Left ventricle myocardium inferior (tissue), 1 donor: ENCODE measurements at regions not wholly inside any gene's neighbourhood (a gene's known extent, or its start where the extent isn't known, plus 50 kb on each side); places are given as distances from the start of the nearest gene placed in this dataset.

ENCODE experiments used
- DNase-seq: peaks from one replicate; pipeline ENCODE4 v3.0.0-alpha.2; 2020
- H3K27ac ChIP-seq: fragments of 200-600 bp; replicated peaks from 2 replicates; pipeline ENCODE4 v1.8.0; 2021
- H3K27me3 ChIP-seq: fragments of 200-600 bp; 2 replicates; pipeline ENCODE4 v1.8.0; 2021; ENCODE audit warnings: low read depth
- H3K36me3 ChIP-seq: fragments of 200-600 bp; 2 replicates; pipeline ENCODE4 v1.8.0; 2021
- H3K4me1 ChIP-seq: fragments of 200-600 bp; 2 replicates; pipeline ENCODE4 v1.8.0; 2021
- H3K4me3 ChIP-seq: fragments of 200-600 bp; 2 replicates; pipeline ENCODE4 v1.8.0; 2021; ENCODE audit warnings: mild to moderate bottlenecking, moderate library complexity
- H3K9me3 ChIP-seq: fragments of 200-600 bp; replicated peaks from 2 replicates; pipeline ENCODE4 v1.8.0; 2021
- CTCF ChIP-seq: fragments of 200-600 bp; IDR thresholded peaks from 2 replicates; pipeline ENCODE4 v1.8.0; 2021; ENCODE audit warnings: antibody characterized with exemption, mild to moderate bottlenecking, borderline replicate concordance
- intact Hi-C: fragments of 100-400 bp; cut with micrococcal nuclease; formaldehyde crosslinking; loops from one replicate; pipeline ENCODE4 v1.11.0; 2022
- donor health status: DM: no; HTN: yes; CAD: no; lungs with severe emphysema.

- Histone ChIP-seq H3K4me3 (no peak overlapping the region), H3K27me3 (no peaks in the 10 kb centered on the region), H3K9me3 (no peaks in the 10 kb centered on the region), H3K36me3 (no peaks in the 10 kb centered on the region), H3K27ac (no peak overlapping the region), H3K4me1 (no peaks in the 10 kb centered on the region)
- no peak for DNase-seq
- intact Hi-C loops = no loop called here
- TF ChIP-seq CTCF = no peak
Measured at GRCh38 chr5:68886814-68887213, 207.0 kb upstream of the SLC30A5 start.

GRCh38 chr5:68891718-68892117 lies 202.1 kb upstream of the SLC30A5 start:
- intact Hi-C loops = no loop called here
- Histone ChIP-seq H3K4me3 (no peak overlapping the region), H3K9me3 (no peaks in the 10 kb centered on the region), H3K36me3 (no peaks in the 10 kb centered on the region), H3K27me3 (no peaks in the 10 kb centered on the region), H3K27ac (no peak overlapping the region), H3K4me1 (no peaks in the 10 kb centered on the region)
- TF ChIP-seq CTCF = no peak
- no peak for DNase-seq

- DNase-seq = no peak
- H3K27ac ChIP-seq = no peak overlapping the region
- H3K27me3 ChIP-seq = no peaks in the 10 kb centered on the region
- TF ChIP-seq CTCF = no peak
- no peak overlapping the region for H3K4me3 ChIP-seq
- H3K36me3 ChIP-seq = no peaks in the 10 kb centered on the region
- H3K4me1 ChIP-seq = no peaks in the 10 kb centered on the region
- no peaks in the 10 kb centered on the region for H3K9me3 ChIP-seq
- intact Hi-C loops = no loop called here
Measured at GRCh38 chr5:68894673-68895072, 199.1 kb upstream of the SLC30A5 start.

GRCh38 chr5:68898951-68899471 lies 194.8 kb upstream of the SLC30A5 start:
- H3K27ac ChIP-seq = no peak overlapping the region
- H3K27me3 ChIP-seq = no peaks in the 10 kb centered on the region
- no peak overlapping the region for H3K4me3 ChIP-seq
- intact Hi-C loops = no loop called here
- TF ChIP-seq CTCF = no peak
- no peaks in the 10 kb centered on the region for H3K4me1 ChIP-seq
- no peaks in the 10 kb centered on the region for H3K9me3 ChIP-seq
- no peaks in the 10 kb centered on the region for H3K36me3 ChIP-seq
- DNase-seq = no peak

- intact Hi-C loops = no loop called here
- no peak for DNase-seq
- Histone ChIP-seq H3K4me1 (peaks cover 9% of the 10 kb centered on the region), H3K36me3 (no peaks in the 10 kb centered on the region), H3K4me3 (no peak overlapping the region), H3K27me3 (no peaks in the 10 kb centered on the region), H3K27ac (no peak overlapping the region), H3K9me3 (no peaks in the 10 kb centered on the region)
- no peak for TF ChIP-seq CTCF
Measured at GRCh38 chr5:68911840-68912690, 181.7 kb upstream of the SLC30A5 start.
